ENCODE measurements at regions not wholly inside any gene's neighbourhood (a gene's known extent, or its start where the extent isn't known, plus 50 kb on each side); places are given as distances from the start of the nearest gene placed in this dataset.
A peak's percentile ranks its signal among the peaks of the same experiment; 100 is the strongest.

DNA sequence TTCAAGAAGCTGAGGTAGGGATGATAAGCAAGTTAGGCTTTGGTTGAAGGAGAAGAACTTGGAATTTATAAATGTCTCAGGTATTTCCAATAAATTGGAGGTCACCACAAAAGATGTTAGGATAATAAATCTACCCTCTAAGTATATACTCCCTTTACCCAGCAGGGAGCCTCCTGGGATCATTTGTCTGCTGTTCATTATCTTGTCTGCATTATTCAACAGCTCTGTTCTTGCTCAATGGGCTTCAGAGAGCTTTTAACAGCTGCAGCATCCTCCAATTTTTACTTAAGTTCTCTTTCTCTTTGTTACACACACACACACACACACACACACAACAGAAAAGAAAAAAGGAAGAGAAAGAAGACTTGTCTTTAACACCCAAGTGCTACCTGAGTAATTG, 51.7 kb upstream of the VPS13A start:
- H3K4me3 ChIP-seq: no peak overlapping the region
- H3K4me1 ChIP-seq (ENCODE audit: insufficient read depth): peaks cover 37% of the 10 kb centered on the region
- peaks cover 15% of the 10 kb centered on the region for H3K27me3 Mint-ChIP-seq (ENCODE audit: insufficient read depth, low read depth, poor library complexity)
- H3K27ac Mint-ChIP-seq: no peak overlapping the region
- peaks cover 34% of the 10 kb centered on the region for H3K9me3 Mint-ChIP-seq
- H4K20me1 ChIP-seq (replicated peaks; ENCODE audit: insufficient read depth): no peaks in the 10 kb centered on the region
- peak overlapping the region; percentile 65; the same call in 1 of the 2 replicates for H3K4me2 ChIP-seq
- H2AFZ ChIP-seq: no peak overlapping the region
- H3K27ac ChIP-seq (ENCODE audit: low read depth): no peak overlapping the region
- peaks cover 28% of the 10 kb centered on the region for H3K4me1 Mint-ChIP-seq
- no peak for ATAC-seq
- H3K36me3 ChIP-seq (ENCODE audit: insufficient read depth): no peaks in the 10 kb centered on the region; the same call in 1 of the 2 replicates
- H3F3A ChIP-seq (replicated peaks; ENCODE audit: low read depth): peaks cover 2% of the 10 kb centered on the region; the same call in 1 of the 2 replicates
- H3K36me3 Mint-ChIP-seq (ENCODE audit: low read depth): peaks cover 26% of the 10 kb centered on the region
- peak; percentile 19 for DNase-seq (ENCODE audit: low spot score)
- H3K79me2 ChIP-seq (replicated peaks; ENCODE audit: insufficient read depth): no peaks in the 10 kb centered on the region
- no peaks in the 10 kb centered on the region for H3K27me3 ChIP-seq (ENCODE audit: insufficient read depth)
- TF ChIP-seq, protein P1, sequence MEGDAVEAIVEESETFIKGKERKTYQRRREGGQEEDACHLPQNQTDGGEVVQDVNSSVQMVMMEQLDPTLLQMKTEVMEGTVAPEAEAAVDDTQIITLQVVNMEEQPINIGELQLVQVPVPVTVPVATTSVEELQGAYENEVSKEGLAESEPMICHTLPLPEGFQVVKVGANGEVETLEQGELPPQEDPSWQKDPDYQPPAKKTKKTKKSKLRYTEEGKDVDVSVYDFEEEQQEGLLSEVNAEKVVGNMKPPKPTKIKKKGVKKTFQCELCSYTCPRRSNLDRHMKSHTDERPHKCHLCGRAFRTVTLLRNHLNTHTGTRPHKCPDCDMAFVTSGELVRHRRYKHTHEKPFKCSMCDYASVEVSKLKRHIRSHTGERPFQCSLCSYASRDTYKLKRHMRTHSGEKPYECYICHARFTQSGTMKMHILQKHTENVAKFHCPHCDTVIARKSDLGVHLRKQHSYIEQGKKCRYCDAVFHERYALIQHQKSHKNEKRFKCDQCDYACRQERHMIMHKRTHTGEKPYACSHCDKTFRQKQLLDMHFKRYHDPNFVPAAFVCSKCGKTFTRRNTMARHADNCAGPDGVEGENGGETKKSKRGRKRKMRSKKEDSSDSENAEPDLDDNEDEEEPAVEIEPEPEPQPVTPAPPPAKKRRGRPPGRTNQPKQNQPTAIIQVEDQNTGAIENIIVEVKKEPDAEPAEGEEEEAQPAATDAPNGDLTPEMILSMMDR (conservative IDR thresholded peaks at IDR 0.05; ENCODE audit: low read depth in 2 of 2): no peak
- TF ChIP-seq, protein P2, sequence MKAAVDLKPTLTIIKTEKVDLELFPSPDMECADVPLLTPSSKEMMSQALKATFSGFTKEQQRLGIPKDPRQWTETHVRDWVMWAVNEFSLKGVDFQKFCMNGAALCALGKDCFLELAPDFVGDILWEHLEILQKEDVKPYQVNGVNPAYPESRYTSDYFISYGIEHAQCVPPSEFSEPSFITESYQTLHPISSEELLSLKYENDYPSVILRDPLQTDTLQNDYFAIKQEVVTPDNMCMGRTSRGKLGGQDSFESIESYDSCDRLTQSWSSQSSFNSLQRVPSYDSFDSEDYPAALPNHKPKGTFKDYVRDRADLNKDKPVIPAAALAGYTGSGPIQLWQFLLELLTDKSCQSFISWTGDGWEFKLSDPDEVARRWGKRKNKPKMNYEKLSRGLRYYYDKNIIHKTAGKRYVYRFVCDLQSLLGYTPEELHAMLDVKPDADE (IDR thresholded peaks at IDR 0.05): no peak
- TF ChIP-seq NANOG (IDR thresholded peaks at IDR 0.05; ENCODE audit: borderline replicate concordance) (no peak), POLR2AphosphoS5 (IDR thresholded peaks at IDR 0.05; ENCODE audit: low read depth) (no peak), JUNB (IDR thresholded peaks at IDR 0.05; ENCODE audit: unreplicated experiment) (no peak), CREB1 (CRISPR knock-in tag; IDR thresholded peaks at IDR 0.05; ENCODE audit: low read depth) (no peak), STAT1 (IDR thresholded peaks at IDR 0.05; ENCODE audit: unreplicated experiment) (no peak), ZNF331 (CRISPR knock-in tag; IDR thresholded peaks at IDR 0.05; ENCODE audit: low read depth) (no peak), ZNF114 (CRISPR knock-in tag; IDR thresholded peaks at IDR 0.05) (no peak), EZH2phosphoT487 (IDR thresholded peaks at IDR 0.05; ENCODE audit: unreplicated experiment) (no peak), EZH2 (IDR thresholded peaks at IDR 0.05; ENCODE audit: low read depth, unreplicated experiment) (no peak)
- TF ChIP-seq, protein P3, sequence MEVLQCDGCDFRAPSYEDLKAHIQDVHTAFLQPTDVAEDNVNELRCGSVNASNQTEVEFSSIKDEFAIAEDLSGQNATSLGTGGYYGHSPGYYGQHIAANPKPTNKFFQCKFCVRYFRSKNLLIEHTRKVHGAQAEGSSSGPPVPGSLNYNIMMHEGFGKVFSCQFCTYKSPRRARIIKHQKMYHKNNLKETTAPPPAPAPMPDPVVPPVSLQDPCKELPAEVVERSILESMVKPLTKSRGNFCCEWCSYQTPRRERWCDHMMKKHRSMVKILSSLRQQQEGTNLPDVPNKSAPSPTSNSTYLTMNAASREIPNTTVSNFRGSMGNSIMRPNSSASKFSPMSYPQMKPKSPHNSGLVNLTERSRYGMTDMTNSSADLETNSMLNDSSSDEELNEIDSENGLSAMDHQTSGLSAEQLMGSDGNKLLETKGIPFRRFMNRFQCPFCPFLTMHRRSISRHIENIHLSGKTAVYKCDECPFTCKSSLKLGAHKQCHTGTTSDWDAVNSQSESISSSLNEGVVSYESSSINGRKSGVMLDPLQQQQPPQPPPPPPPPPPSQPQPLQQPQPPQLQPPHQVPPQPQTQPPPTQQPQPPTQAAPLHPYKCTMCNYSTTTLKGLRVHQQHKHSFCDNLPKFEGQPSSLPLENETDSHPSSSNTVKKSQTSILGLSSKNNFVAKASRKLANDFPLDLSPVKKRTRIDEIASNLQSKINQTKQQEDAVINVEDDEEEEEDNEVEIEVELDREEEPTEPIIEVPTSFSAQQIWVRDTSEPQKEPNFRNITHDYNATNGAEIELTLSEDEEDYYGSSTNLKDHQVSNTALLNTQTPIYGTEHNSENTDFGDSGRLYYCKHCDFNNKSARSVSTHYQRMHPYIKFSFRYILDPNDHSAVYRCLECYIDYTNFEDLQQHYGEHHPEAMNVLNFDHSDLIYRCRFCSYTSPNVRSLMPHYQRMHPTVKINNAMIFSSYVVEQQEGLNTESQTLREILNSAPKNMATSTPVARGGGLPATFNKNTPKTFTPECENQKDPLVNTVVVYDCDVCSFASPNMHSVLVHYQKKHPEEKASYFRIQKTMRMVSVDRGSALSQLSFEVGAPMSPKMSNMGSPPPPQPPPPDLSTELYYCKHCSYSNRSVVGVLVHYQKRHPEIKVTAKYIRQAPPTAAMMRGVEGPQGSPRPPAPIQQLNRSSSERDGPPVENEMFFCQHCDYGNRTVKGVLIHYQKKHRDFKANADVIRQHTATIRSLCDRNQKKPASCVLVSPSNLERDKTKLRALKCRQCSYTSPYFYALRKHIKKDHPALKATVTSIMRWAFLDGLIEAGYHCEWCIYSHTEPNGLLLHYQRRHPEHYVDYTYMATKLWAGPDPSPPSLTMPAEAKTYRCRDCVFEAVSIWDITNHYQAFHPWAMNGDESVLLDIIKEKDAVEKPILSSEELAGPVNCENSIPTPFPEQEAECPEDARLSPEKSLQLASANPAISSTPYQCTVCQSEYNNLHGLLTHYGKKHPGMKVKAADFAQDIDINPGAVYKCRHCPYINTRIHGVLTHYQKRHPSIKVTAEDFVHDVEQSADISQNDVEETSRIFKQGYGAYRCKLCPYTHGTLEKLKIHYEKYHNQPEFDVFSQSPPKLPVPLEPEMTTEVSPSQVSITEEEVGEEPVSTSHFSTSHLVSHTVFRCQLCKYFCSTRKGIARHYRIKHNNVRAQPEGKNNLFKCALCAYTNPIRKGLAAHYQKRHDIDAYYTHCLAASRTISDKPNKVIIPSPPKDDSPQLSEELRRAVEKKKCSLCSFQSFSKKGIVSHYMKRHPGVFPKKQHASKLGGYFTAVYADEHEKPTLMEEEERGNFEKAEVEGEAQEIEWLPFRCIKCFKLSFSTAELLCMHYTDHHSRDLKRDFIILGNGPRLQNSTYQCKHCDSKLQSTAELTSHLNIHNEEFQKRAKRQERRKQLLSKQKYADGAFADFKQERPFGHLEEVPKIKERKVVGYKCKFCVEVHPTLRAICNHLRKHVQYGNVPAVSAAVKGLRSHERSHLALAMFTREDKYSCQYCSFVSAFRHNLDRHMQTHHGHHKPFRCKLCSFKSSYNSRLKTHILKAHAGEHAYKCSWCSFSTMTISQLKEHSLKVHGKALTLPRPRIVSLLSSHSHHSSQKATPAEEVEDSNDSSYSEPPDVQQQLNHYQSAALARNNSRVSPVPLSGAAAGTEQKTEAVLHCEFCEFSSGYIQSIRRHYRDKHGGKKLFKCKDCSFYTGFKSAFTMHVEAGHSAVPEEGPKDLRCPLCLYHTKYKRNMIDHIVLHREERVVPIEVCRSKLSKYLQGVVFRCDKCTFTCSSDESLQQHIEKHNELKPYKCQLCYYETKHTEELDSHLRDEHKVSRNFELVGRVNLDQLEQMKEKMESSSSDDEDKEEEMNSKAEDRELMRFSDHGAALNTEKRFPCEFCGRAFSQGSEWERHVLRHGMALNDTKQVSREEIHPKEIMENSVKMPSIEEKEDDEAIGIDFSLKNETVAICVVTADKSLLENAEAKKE (CRISPR knock-in tag; IDR thresholded peaks at IDR 0.05): no peak
- TF ChIP-seq, protein P4, sequence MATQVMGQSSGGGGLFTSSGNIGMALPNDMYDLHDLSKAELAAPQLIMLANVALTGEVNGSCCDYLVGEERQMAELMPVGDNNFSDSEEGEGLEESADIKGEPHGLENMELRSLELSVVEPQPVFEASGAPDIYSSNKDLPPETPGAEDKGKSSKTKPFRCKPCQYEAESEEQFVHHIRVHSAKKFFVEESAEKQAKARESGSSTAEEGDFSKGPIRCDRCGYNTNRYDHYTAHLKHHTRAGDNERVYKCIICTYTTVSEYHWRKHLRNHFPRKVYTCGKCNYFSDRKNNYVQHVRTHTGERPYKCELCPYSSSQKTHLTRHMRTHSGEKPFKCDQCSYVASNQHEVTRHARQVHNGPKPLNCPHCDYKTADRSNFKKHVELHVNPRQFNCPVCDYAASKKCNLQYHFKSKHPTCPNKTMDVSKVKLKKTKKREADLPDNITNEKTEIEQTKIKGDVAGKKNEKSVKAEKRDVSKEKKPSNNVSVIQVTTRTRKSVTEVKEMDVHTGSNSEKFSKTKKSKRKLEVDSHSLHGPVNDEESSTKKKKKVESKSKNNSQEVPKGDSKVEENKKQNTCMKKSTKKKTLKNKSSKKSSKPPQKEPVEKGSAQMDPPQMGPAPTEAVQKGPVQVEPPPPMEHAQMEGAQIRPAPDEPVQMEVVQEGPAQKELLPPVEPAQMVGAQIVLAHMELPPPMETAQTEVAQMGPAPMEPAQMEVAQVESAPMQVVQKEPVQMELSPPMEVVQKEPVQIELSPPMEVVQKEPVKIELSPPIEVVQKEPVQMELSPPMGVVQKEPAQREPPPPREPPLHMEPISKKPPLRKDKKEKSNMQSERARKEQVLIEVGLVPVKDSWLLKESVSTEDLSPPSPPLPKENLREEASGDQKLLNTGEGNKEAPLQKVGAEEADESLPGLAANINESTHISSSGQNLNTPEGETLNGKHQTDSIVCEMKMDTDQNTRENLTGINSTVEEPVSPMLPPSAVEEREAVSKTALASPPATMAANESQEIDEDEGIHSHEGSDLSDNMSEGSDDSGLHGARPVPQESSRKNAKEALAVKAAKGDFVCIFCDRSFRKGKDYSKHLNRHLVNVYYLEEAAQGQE (IDR thresholded peaks at IDR 0.05; ENCODE audit: unreplicated experiment): no peak
- no peaks in the 10 kb centered on the region for H3K9me2 ChIP-seq (ENCODE audit: insufficient read depth)
- H3K4me3 Mint-ChIP-seq: no peak overlapping the region

Data from GM23338 (cell line).